Fibroblast of lung (primary cell): ENCODE measurements at regions not wholly inside any gene's neighbourhood (a gene's known extent, or its start where the extent isn't known, plus 50 kb on each side); places are given as distances from the start of the nearest gene placed in this dataset.
"Not testable (repeated sequence)": the region's sequence is repeated elsewhere in the genome, so short reads cannot be mapped to it uniquely, and the experiment has no call there.

Experiments used
- DNase-seq, 2 donors: peaks; one replicate each; pipeline versions ENCODE4 v3.0.0 to v3.0.0-alpha.2; 2010; ENCODE audit warnings: low read depth in 2 of 2
- H2AFZ ChIP-seq: 2 replicates; pipeline ENCODE4 v1.5.1; 2012; ENCODE audit warnings: low read length, control low read depth, inconsistent platforms
- H3K27ac ChIP-seq: 2 replicates; pipeline ENCODE4 v1.5.1; 2011; ENCODE audit warnings: low read length, control low read depth; ENCODE audit not compliant: insufficient read depth
- H3K27me3 ChIP-seq: 2 replicates; pipeline ENCODE4 v1.5.1; 2011; ENCODE audit warnings: mild to moderate bottlenecking, low read length; ENCODE audit not compliant: control insufficient read depth, insufficient read depth
- H3K36me3 ChIP-seq: 2 replicates; pipeline ENCODE4 v1.5.1; 2011; ENCODE audit warnings: low read length; ENCODE audit not compliant: control insufficient read depth, insufficient read depth
- H3K4me1 ChIP-seq: 2 replicates; pipeline ENCODE4 v1.5.1; 2011; ENCODE audit warnings: low read length; ENCODE audit not compliant: control insufficient read depth, insufficient read depth; ENCODE audit errors: extremely low read depth
- H3K4me2 ChIP-seq: 2 replicates; pipeline ENCODE4 v1.5.1; 2011; ENCODE audit warnings: low read length, control low read depth; ENCODE audit not compliant: insufficient read depth; ENCODE audit errors: extremely low read depth
- H3K4me3 ChIP-seq, 4 experiments: fragments of 200-600 bp in 1 of 4; sonication (generic) in 1 of 4; replicated peaks in 1 of 4; 2 replicates each; pipeline ENCODE4 v1.5.1; 2011 to 2016; ENCODE audit warnings: low read length in 4 of 4, low read depth in 3 of 4, mild to moderate bottlenecking in 3 of 4, control low read depth in 2 of 4, inconsistent platforms in 1 of 4, mixed read lengths in 1 of 4; ENCODE audit not compliant: insufficient read depth in 1 of 4; ENCODE audit errors: control extremely low read depth in 1 of 4
- H3K79me2 ChIP-seq: 2 replicates; pipeline ENCODE4 v1.5.1; 2012; ENCODE audit warnings: mild to moderate bottlenecking, low read length, inconsistent platforms; ENCODE audit not compliant: control insufficient read depth, insufficient read depth
- H3K9ac ChIP-seq: 2 replicates; pipeline ENCODE4 v1.5.1; 2011; ENCODE audit warnings: mild to moderate bottlenecking, low read length, control low read depth; ENCODE audit not compliant: insufficient read depth
- H3K9me3 ChIP-seq: 2 replicates; pipeline ENCODE4 v1.5.1; 2012; ENCODE audit warnings: low read depth, low read length; ENCODE audit not compliant: control insufficient read depth, insufficient read depth
- H4K20me1 ChIP-seq: 2 replicates; pipeline ENCODE4 v1.5.1; 2011; ENCODE audit warnings: low read length; ENCODE audit not compliant: control insufficient read depth, insufficient read depth; ENCODE audit errors: extremely low read depth
- CTCF ChIP-seq, 2 donors: IDR thresholded peaks in 1 of 2; conservative IDR thresholded peaks in 1 of 2; 1 replicate in 1 of 2; 2 replicates in 1 of 2; pipeline ENCODE4 v1.5.1; 2011 to 2012; ENCODE audit warnings: low read length in 2 of 2, control low read depth in 1 of 2, inconsistent platforms in 1 of 2, low read depth in 1 of 2, mild to moderate bottlenecking in 1 of 2
- EZH2 ChIP-seq: IDR thresholded peaks from 2 replicates; pipeline ENCODE4 v1.5.1; 2012; ENCODE audit warnings: low read length, control low read depth, mild to moderate bottlenecking; ENCODE audit errors: missing control alignments

GRCh38 chr10:6925146-6925545 lies 345.1 kb upstream of the PRKCQ start:
- H3K4me1 ChIP-seq, result no peaks in the 10 kb centered on the region
- H3K27me3 ChIP-seq, result no peaks in the 10 kb centered on the region

GRCh38 chr10:6924166-6924565 lies 344.1 kb upstream of the PRKCQ start:
- Histone ChIP-seq H3K27me3 (no peaks in the 10 kb centered on the region), H3K4me1 (no peaks in the 10 kb centered on the region), H3K27ac (no peak overlapping the region), H3K4me3 (no peak overlapping the region), H4K20me1 (no peaks in the 10 kb centered on the region), H3K4me2 (no peak overlapping the region), H3K9me3 (no peaks in the 10 kb centered on the region), H3K36me3 (no peaks in the 10 kb centered on the region), H2AFZ (no peak overlapping the region), H3K79me2 (no peaks in the 10 kb centered on the region), H3K9ac (no peak overlapping the region)
- DNase-seq, result peak; percentile 61 to 65
- no peak for TF ChIP-seq CTCF (conservative IDR thresholded peaks at IDR 0.05 in 1 of 2, IDR thresholded peaks at IDR 0.05 in 1 of 2; ENCODE audit: low read depth in 1 of 2, low read length in 2 of 2)
- no peak for TF ChIP-seq EZH2

More at GRCh38 chr10:6925146-6925545, 345.1 kb upstream of the PRKCQ start:
- no peak for DNase-seq
- no peaks in the 10 kb centered on the region for H4K20me1 ChIP-seq
- H3K27ac ChIP-seq, result no peak overlapping the region
- no peak overlapping the region for H3K4me2 ChIP-seq
- no peaks in the 10 kb centered on the region for H3K36me3 ChIP-seq
- H3K79me2 ChIP-seq, result no peaks in the 10 kb centered on the region
- H2AFZ ChIP-seq, result no peak overlapping the region
- no peak for TF ChIP-seq CTCF (conservative IDR thresholded peaks at IDR 0.05 in 1 of 2, IDR thresholded peaks at IDR 0.05 in 1 of 2; ENCODE audit: low read depth in 1 of 2, low read length in 2 of 2)
- H3K9me3 ChIP-seq, result no peaks in the 10 kb centered on the region
- H3K4me3 ChIP-seq, result no peak overlapping the region
- no peak overlapping the region for H3K9ac ChIP-seq

- not testable (repeated sequence) for H3K4me1 ChIP-seq, H3K27ac ChIP-seq, H3K4me3 ChIP-seq, DNase-seq, H3K27me3 ChIP-seq, H4K20me1 ChIP-seq, H3K9ac ChIP-seq, H3K36me3 ChIP-seq, H2AFZ ChIP-seq, H3K79me2 ChIP-seq, H3K9me3 ChIP-seq, H3K4me2 ChIP-seq
These were observed 340.9 kb upstream of the PRKCQ start for GRCh38 chr10:6921026-6921425.
